Neural cell (in vitro differentiated cells): ENCODE measurements at regions not wholly inside any gene's neighbourhood (a gene's known extent, or its start where the extent isn't known, plus 50 kb on each side); places are given as distances from the start of the nearest gene placed in this dataset.

Source experiments
- H2AFZ ChIP-seq: fragments of 200-600, 300-800 bp; sonication (generic), shearing (Covaris generic); 2 replicates; pipeline ENCODE4 v1.6.0; 2014; ENCODE audit warnings: low read depth, mild to moderate bottlenecking, antibody characterized with exemption, low read length, moderate library complexity
- H3F3A ChIP-seq: fragments of 200-600 bp; shearing (Covaris generic); 2 replicates; pipeline ENCODE4 v1.6.1; 2016; ENCODE audit warnings: mild to moderate bottlenecking, moderate library complexity, mixed read lengths, antibody characterized with exemption, low read length; ENCODE audit not compliant: insufficient read depth, poor library complexity, severe bottlenecking
- H3K27ac ChIP-seq: fragments of 200-600, 300-800 bp; sonication (generic), shearing (Covaris generic); 2 replicates; pipeline ENCODE4 v1.5.1; 2014; ENCODE audit warnings: mild to moderate bottlenecking, low read length, moderate library complexity
- H3K27me3 ChIP-seq: fragments of 300-800, 200-600 bp; sonication (generic), shearing (Covaris generic); 2 replicates; pipeline ENCODE4 v1.6.0; 2014; ENCODE audit warnings: mild to moderate bottlenecking, low read depth, low read length, moderate library complexity; ENCODE audit not compliant: insufficient read depth
- H3K36me3 ChIP-seq: fragments of 300-800, 200-600 bp; sonication (generic), shearing (Covaris generic); 2 replicates; pipeline ENCODE4 v1.5.1; 2014; ENCODE audit warnings: mild to moderate bottlenecking, antibody characterized with exemption, low read length, moderate library complexity; ENCODE audit not compliant: insufficient read depth
- H3K4me2 ChIP-seq: fragments of 300-800, 200-600 bp; sonication (generic), shearing (Covaris generic); 2 replicates; pipeline ENCODE4 v1.6.0; 2014; ENCODE audit warnings: mild to moderate bottlenecking, low read length
- H3K4me3 ChIP-seq: fragments of 300-800, 200-600 bp; sonication (generic), shearing (Covaris generic); 2 replicates; pipeline ENCODE4 v1.5.1; 2014; ENCODE audit warnings: mild to moderate bottlenecking, low read length, moderate library complexity
- H3K79me2 ChIP-seq: fragments of 200-600 bp; shearing (Covaris generic); replicated peaks from 2 replicates; pipeline ENCODE4 v1.6.0; 2014; ENCODE audit warnings: mild to moderate bottlenecking, low read length, moderate library complexity; ENCODE audit not compliant: insufficient read depth
- H3K9ac ChIP-seq: fragments of 300-800, 200-600 bp; sonication (generic), shearing (Covaris generic); 2 replicates; pipeline ENCODE4 v1.6.1; 2016; ENCODE audit warnings: mild to moderate bottlenecking, low read length, mixed read lengths
- H3K9me2 ChIP-seq: fragments of 200-600 bp; shearing (Covaris generic); 2 replicates; pipeline ENCODE4 v1.6.1; 2016; ENCODE audit warnings: mild to moderate bottlenecking, low read length, mixed read lengths; ENCODE audit not compliant: insufficient read depth
- H3K9me3 ChIP-seq: fragments of 200-600, 300-800 bp; sonication (generic), shearing (Covaris generic); 2 replicates; pipeline ENCODE4 v1.6.1; 2016; ENCODE audit warnings: mild to moderate bottlenecking, mixed run types, low read length, moderate library complexity, mixed read lengths
- H4K20me1 ChIP-seq: fragments of 200-600 bp; shearing (Covaris generic); 2 replicates; pipeline ENCODE4 v1.6.1; 2016; ENCODE audit warnings: mild to moderate bottlenecking, mixed run types; ENCODE audit not compliant: insufficient read depth
- EP300 ChIP-seq: fragments of 450-650 bp; conservative IDR thresholded peaks from 2 replicates; pipeline ENCODE4 v1.6.1; 2014; ENCODE audit warnings: antibody characterized with exemption, mild to moderate bottlenecking, moderate library complexity; ENCODE audit not compliant: poor library complexity, severe bottlenecking
- EZH2 ChIP-seq: fragments of 200-600, 300-800 bp; shearing (Covaris generic), sonication (generic); IDR thresholded peaks from 2 replicates; pipeline ENCODE4 v1.6.1; 2014; ENCODE audit warnings: antibody characterized with exemption, low read length, borderline replicate concordance, mild to moderate bottlenecking; ENCODE audit not compliant: insufficient read depth, poor library complexity, severe bottlenecking
- MXI1 ChIP-seq: fragments of 450-650 bp; conservative IDR thresholded peaks from 2 replicates; pipeline ENCODE4 v1.6.1; 2014; ENCODE audit warnings: antibody characterized with exemption, mild to moderate bottlenecking; ENCODE audit not compliant: poor library complexity, severe bottlenecking
- POLR2AphosphoS5 ChIP-seq: IDR thresholded peaks from 2 replicates; pipeline ENCODE4 v1.6.1; 2012
- RAD21 ChIP-seq: fragments of 450-650 bp; conservative IDR thresholded peaks from 2 replicates; pipeline ENCODE4 v1.6.1; 2014; ENCODE audit warnings: antibody characterized with exemption, mild to moderate bottlenecking, moderate library complexity
- SMC3 ChIP-seq: fragments of 450-650 bp; conservative IDR thresholded peaks from 2 replicates; pipeline ENCODE4 v1.6.1; 2014; ENCODE audit warnings: antibody characterized with exemption, mild to moderate bottlenecking, moderate library complexity; ENCODE audit not compliant: poor library complexity
- TAF1 ChIP-seq: IDR thresholded peaks from 2 replicates; pipeline ENCODE4 v1.6.1; 2012; ENCODE audit warnings: low read depth
- TF ChIP-seq, protein P1 (sequence below): IDR thresholded peaks from 2 replicates; pipeline ENCODE4 v1.6.1; 2012; ENCODE audit warnings: borderline replicate concordance
- TF ChIP-seq, protein P2 (sequence below): fragments of 450-650 bp; IDR thresholded peaks from 2 replicates; pipeline ENCODE4 v1.5.1; 2014; ENCODE audit warnings: antibody characterized with exemption, mild to moderate bottlenecking, moderate library complexity; ENCODE audit not compliant: poor library complexity, severe bottlenecking

DNA sequence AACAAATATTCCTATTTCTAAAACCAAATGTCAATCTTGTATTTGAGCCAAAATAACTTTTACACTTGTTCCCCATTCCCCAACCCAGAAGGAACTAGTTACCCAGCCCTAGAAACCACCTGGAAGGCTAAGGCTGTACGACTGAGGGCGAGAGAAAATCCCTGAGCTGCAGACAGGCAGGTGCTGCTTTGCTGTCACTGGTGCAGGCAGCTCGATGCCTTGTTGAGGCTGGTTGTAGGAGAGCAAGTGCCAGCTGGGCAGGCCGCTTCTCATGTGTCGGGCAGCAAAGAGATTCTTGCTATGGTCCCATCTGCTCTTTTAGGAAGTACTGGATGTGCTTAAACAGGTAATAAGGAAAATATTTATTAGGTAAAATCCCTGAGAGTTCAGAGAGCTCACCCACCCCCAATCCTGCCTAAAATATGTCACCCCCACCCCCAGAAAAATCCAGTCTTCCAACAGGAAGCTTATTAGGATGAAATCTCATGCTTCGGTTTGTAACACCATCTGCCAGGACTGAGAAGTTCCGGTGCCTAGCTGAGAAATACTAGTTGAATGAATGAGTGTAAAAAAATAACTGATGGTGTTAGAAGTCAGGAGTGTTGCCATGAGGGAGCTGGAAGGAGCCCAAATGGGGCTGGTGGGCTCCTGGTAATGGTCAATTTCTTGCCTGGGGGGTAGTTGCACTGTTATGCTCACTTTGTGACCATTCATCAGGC, 91.1 kb upstream of the DMRT1 start:
- H3K36me3 ChIP-seq, result no peaks in the 10 kb centered on the region
- no peak overlapping the region for H3K9ac ChIP-seq
- H3K27ac ChIP-seq, result no peak overlapping the region
- H3K79me2 ChIP-seq, result no peaks in the 10 kb centered on the region
- H2AFZ ChIP-seq, result no peak overlapping the region
- no peak overlapping the region for H3K4me3 ChIP-seq
- H3F3A ChIP-seq, result no peaks in the 10 kb centered on the region
- no peaks in the 10 kb centered on the region for H3K27me3 ChIP-seq
- H3K9me3 ChIP-seq, result no peaks in the 10 kb centered on the region
- no peaks in the 10 kb centered on the region for H3K9me2 ChIP-seq
- TF ChIP-seq EZH2, result no peak
- no peak for TF ChIP-seq MXI1
- no peak for TF ChIP-seq RAD21
- no peak for TF ChIP-seq SMC3
- TF ChIP-seq, protein P1, sequence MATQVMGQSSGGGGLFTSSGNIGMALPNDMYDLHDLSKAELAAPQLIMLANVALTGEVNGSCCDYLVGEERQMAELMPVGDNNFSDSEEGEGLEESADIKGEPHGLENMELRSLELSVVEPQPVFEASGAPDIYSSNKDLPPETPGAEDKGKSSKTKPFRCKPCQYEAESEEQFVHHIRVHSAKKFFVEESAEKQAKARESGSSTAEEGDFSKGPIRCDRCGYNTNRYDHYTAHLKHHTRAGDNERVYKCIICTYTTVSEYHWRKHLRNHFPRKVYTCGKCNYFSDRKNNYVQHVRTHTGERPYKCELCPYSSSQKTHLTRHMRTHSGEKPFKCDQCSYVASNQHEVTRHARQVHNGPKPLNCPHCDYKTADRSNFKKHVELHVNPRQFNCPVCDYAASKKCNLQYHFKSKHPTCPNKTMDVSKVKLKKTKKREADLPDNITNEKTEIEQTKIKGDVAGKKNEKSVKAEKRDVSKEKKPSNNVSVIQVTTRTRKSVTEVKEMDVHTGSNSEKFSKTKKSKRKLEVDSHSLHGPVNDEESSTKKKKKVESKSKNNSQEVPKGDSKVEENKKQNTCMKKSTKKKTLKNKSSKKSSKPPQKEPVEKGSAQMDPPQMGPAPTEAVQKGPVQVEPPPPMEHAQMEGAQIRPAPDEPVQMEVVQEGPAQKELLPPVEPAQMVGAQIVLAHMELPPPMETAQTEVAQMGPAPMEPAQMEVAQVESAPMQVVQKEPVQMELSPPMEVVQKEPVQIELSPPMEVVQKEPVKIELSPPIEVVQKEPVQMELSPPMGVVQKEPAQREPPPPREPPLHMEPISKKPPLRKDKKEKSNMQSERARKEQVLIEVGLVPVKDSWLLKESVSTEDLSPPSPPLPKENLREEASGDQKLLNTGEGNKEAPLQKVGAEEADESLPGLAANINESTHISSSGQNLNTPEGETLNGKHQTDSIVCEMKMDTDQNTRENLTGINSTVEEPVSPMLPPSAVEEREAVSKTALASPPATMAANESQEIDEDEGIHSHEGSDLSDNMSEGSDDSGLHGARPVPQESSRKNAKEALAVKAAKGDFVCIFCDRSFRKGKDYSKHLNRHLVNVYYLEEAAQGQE, result no peak
- no peak for TF ChIP-seq POLR2AphosphoS5
- TF ChIP-seq EP300, result no peak
- TF ChIP-seq TAF1, result no peak
- TF ChIP-seq, protein P2, sequence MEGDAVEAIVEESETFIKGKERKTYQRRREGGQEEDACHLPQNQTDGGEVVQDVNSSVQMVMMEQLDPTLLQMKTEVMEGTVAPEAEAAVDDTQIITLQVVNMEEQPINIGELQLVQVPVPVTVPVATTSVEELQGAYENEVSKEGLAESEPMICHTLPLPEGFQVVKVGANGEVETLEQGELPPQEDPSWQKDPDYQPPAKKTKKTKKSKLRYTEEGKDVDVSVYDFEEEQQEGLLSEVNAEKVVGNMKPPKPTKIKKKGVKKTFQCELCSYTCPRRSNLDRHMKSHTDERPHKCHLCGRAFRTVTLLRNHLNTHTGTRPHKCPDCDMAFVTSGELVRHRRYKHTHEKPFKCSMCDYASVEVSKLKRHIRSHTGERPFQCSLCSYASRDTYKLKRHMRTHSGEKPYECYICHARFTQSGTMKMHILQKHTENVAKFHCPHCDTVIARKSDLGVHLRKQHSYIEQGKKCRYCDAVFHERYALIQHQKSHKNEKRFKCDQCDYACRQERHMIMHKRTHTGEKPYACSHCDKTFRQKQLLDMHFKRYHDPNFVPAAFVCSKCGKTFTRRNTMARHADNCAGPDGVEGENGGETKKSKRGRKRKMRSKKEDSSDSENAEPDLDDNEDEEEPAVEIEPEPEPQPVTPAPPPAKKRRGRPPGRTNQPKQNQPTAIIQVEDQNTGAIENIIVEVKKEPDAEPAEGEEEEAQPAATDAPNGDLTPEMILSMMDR, result no peak
- no peak overlapping the region for H3K4me2 ChIP-seq
- no peaks in the 10 kb centered on the region for H4K20me1 ChIP-seq

DNA sequence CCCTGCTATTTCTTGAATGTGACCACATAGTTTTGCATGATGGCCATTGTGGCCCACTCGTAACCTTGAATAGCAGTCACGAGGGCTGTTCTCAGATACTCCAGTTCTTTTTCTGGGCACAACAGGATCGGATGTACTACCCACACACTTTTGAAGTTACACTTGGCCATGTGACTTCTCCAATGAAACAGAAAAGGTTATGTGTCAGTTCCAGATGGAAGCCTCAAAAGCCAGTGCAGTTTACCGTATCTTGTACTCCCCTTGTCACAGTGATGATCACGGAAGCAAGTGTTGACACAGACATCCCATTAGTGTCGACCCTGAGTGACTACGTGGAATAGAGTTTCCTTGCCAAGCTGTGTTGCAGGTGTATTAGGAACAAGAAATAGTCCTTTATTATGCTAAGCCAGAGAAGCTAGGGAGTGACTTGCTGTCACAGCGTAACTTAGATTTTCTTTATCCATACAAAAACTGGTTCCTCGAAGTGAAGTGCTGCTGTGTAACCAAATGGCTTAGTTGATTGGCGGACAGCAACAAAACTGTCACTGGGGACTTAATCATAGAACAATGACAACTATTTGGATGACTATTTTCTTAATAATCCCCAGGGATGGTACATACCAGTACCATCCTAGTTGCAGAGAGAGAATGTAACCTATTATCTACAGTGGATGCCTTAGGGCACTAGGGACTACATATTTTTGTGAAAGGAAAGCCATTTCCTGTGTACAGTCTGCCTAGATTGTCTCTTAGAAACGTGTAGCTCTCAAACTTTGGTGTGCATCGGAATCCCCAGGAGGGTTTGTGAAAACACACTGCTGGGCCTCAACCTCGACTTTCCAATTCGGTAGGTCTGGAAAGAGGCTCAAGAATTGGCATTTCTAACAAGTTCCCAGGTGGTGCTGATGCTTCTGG, 90.1 kb upstream of the DMRT1 start:
- no peak overlapping the region for H3K4me2 ChIP-seq
- peak overlapping the region; percentile 43 for H3K4me3 ChIP-seq
- H3K27me3 ChIP-seq, result no peaks in the 10 kb centered on the region
- peak; percentile 91 for TF ChIP-seq POLR2AphosphoS5
- no peak for TF ChIP-seq SMC3
- no peak for TF ChIP-seq TAF1
- TF ChIP-seq, protein P2, result no peak
- TF ChIP-seq EP300, result peak; percentile 94
- TF ChIP-seq MXI1, result no peak
- TF ChIP-seq, protein P1, result peak; percentile 45
- no peaks in the 10 kb centered on the region for H3F3A ChIP-seq
- no peak overlapping the region for H3K27ac ChIP-seq
- H3K36me3 ChIP-seq, result no peaks in the 10 kb centered on the region
- no peak overlapping the region for H3K9ac ChIP-seq
- no peaks in the 10 kb centered on the region for H4K20me1 ChIP-seq
- H3K9me2 ChIP-seq, result no peaks in the 10 kb centered on the region
- no peaks in the 10 kb centered on the region for H3K9me3 ChIP-seq
- H2AFZ ChIP-seq, result no peak overlapping the region
- H3K79me2 ChIP-seq, result no peaks in the 10 kb centered on the region
